Ramos (cell line): ENCODE measurements at regions not wholly inside any gene's neighbourhood (a gene's known extent, or its start where the extent isn't known, plus 50 kb on each side); places are given as distances from the start of the nearest gene placed in this dataset.

Source experiments
- in situ Hi-C: fragments of 300-500 bp; cut with MboI; formaldehyde crosslinking; loops from one replicate; pipeline ENCODE4 v1.14.3; 2022; ENCODE audit warnings: low sequenced_read_pairs; ENCODE audit not compliant: unreplicated experiment

DNA sequence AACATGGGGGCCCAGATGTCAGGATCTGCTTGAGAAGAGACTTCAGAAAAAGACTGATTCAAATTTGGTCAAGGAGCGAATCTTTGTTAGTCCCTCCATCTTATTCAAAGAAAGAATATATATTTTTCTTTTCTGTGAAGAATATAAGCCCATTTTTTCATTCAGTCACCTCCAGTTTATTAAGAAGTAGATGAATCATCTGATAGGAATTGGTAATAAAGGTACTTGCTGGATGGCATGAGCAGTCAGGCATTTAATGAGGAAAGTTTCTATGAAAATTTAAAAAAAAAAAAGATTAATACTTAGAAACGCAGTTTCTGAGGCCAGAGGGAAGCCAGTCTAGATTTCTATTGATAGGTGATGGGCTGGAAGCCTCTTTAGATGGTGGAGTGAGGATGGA lies 373.1 kb upstream of the SMC2 start:
- in situ Hi-C loops, result no loop called here

DNA sequence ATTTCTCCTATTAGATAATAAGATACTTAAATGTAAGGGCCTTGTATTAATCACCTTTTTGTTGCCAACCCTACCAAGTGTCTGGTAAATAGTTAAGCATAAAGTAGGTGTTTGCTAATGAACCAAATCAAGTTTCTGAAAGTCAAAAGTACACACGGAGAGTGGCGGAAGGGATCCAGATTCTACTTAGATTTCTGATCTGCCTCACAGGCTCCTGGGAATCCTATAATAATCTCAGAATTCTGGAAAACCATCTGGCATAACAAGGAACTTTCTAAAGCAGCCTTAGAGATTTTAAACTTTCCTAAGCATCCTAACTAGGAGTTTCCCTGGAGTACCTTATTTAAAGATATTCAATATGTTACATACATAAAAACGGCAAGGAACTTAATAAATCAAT lies 363.2 kb upstream of the SMC2 start:
- in situ Hi-C loops, result no loop called here

DNA sequence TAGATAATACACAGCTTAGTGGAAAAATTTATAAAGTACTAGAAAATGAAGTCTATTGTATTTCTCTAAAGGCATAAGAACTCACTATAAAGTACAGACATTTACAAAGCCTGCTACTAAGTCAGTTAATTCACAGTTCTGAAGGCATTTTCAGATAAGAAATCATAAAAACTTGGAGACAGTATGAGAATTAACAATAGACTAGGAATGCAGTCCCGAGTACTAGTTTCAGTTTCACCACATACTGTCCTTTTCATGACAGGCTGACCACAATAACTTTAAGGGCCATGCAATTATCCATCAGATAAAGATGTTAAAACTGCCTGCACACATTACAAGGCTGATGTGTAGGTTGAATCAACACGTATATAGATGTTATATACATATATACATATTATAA lies 362.6 kb upstream of the SMC2 start:
- in situ Hi-C loops, result no loop called here

DNA sequence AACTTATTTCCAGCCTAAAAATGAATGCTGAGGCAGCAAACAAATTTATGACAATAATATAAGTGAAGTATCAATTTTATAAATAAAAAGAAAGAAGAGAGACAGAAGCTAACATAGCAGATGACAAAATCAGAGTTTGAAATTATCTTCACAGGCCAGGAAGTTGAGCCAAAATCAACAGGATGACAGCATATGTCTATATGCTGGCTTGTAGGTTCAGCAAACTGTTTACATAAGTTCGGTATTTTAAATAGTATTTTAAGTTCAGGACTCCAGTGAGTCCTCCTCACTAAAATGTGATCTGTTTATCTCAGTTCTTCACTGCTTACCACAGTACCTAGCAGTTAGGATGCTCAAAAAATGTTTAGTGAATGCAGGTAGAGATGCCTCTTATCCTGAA lies 359.6 kb upstream of the SMC2 start:
- in situ Hi-C loops, result no loop called here

DNA sequence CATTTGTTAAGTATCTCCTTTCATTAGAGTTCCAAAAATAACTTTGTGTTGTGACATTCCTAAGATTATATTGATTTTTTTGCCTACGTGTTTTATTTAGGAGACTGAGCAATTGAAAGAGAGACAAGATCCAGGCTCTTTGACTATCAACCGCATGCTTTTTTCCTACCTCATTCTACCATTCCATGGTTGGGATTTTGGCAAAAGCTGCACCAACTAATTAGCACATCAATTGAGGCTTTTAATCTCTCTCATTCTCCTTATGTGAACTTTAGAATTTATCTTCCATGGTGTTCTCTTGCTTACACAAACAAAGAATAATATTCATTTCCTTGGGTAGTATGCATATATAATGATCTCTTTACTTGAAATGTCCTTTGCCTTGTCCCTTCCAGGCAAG lies 338.7 kb upstream of the SMC2 start:
- in situ Hi-C loops, result no loop called here

DNA sequence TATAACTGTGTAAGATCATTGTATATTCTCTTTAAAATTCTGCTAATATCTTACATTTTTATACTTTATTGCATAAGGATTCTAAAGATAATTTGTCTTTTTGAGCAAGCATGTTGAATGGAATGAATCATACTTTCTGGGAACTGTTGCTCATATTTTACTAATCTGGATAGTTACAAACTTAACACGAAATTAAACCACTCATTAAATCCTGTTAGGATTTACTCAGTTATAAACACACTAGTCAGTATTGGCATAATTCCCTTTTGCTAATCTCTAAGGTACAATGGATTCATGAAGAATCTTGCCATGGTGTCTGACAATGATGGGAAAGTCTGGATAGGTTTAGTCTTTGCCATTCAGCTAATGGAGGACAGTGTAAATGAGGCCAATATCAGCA lies 338.1 kb upstream of the SMC2 start:
- in situ Hi-C loops, result no loop called here

DNA sequence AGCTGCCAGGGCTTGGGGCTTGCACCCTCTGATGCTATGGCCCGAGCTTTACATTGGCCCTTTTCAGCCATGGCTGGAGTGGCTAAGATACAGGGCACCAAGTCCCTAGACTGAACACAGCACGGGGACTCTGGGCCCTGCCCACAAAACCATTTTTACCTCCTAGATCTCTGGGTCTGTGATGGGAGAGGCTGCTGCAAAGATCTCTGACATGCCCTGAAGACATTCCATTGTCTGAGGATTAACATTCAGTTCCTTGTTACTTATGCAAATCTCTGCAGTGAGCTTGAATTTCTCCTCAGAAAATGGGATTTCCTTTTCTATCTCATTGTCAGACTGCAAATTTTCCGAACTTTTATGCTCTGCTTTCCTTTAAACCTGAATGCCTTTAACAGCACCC lies 337.0 kb upstream of the SMC2 start:
- in situ Hi-C loops, result no loop called here

DNA sequence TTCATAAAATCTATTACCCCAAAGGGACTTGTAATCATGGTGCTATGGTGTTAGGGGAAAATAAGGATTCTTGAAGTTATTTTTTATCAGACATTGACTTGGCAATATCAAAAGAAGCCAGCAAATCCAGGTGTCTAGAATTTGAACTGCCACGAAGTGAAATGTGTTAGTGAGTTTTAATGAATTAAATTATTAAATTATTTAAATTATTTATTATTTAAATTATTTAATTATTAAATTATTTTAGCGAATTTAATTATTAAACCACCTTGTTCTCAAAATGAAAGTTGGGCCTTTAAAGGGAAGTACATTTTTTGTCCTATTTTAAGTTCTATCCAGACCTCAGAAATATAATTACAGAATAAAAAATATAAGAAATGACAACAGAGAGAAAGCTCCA lies 332.6 kb upstream of the SMC2 start:
- in situ Hi-C loops, result no loop called here

DNA sequence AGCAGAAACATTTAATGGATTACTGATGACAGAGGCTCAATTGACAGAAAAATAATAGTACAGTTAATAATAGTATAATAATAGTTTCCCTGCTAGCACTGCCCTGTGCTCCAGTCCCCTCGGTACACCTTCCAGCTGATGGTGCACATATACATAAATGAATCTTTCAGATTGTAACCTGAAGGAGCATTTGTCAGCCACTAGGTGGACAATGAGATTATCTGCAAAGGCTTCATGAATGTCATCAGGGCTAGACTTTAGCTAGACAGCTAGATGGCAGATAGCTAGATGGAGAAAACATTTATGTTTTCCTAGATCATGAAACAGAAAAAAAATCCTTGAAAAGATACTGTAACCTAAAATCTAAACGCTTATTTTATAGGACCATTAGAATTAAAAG lies 304.4 kb upstream of the SMC2 start:
- in situ Hi-C loops, result no loop called here

DNA sequence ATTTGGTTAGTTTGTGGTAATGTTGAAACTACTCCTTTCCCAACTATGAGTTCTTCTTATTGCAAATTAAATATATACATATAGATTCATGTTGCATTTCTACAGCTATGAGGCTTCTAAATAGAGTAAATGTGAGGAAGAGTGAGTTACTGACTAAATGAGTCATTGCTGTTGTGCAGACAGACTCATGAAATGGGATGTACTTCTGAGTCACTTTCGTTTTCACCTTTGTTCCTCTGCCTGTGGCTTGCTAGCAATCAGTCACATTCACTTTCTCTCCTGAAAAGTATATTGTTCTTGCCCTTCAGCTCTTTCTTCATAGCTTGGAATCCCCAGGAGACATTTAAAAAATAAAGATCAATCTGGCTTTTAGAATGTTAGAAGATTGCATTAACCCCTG lies 295.5 kb upstream of the SMC2 start:
- in situ Hi-C loops, result no loop called here

DNA sequence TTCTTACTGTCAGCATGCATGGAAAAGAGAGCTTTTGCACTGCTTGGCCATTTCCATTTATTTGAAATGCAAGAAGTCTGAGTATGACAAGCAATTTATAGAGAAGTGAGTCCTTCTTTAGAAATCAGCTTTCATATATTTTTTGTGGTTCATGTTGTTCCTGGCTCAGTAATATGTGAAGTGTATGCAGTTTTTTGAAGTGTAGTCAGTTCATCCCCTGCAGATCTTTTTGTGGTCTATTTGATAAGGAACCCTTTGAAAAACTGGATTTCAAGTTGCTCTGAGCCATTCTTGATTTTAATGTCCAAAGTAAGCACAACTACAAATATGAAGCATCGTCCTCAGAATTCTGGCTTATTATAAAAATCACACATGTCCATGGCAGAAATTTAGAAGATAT lies 294.1 kb upstream of the SMC2 start:
- in situ Hi-C loops, result no loop called here

DNA sequence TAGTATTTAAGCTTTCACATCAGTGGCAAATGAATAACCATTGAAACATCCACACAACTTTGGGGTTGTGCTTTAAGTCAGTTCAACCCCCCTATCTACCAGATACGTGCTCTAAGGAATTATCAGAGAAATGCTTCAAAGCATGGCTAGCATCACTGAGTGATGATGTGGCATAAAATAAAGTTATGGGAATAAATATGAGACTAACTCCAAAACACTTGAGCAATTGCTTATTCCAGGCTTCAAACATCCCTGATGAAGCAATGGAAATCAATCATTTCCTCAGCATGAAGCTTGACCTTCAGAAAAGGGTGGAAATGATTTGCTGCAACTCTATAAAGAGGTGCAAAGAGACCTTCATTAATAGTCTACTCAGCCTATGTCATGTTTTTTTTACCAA lies 292.0 kb upstream of the SMC2 start:
- in situ Hi-C loops, result no loop called here

DNA sequence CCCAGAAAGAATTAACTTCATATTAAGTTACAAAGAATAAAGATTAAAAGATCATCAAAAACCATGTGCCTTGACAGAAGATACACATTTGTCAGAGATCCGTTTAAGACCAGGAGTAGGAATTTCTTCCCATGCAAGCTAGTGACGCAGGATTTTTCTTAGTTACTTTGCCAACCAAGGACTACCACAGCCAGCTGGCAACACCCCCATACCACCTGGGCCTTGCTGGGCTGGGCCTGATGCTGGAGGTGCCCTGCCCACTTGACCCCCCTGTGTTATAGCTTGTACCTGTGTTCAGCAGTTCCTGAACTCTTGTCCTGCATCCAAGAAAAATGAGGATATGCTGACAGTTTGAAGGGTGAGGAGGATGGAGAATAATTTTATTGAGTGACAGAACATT lies 290.9 kb upstream of the SMC2 start:
- in situ Hi-C loops, result no loop called here

DNA sequence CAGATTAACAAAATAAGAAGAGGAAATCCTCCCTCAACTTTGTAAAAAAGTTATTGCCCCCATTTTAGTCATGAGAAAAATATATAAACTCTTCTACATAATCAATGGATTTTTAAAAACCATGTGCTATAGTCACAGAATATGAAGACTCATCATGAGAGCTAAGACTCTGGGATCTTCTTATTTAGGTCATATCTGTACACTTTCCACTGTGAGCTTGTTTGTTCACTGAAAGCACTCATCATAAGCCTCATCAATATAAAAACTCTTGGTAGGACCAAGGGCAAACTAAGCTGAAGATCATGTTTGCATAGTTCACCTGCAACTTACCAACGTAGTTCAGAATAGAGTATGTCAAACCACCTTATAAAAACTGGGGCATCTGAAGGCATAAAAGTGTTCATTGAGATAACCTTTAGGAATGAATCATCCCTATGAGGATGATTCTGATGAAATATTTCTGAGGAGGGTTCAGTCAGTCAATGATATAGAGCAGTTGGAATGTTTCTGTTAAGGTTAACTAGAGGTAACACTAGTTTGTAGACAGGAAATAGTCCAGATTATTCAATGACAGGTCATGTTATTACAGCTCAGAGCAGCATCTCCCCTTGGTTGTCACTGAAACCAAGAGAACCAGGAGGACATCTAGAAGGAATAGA lies 289.9 kb upstream of the SMC2 start:
- in situ Hi-C loops, result no loop called here

DNA sequence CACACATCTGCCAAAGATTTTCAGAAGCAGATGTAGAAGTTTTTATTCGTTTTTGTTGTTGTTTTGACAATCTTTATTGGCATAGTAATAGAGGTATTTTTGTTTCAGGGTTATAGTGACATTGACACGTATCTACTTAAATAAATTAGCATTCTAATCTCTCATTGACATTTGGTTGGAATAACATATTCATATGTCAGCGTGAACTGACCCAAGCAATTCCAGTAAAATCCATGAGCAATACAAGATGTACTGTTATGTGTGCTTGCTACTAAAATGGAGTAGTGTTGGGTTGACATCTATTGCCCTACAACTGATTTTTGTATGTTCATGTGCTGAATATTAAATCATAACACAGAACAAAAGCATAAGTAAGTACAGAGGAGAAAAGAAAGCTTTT lies 284.4 kb upstream of the SMC2 start:
- in situ Hi-C loops, result no loop called here

DNA sequence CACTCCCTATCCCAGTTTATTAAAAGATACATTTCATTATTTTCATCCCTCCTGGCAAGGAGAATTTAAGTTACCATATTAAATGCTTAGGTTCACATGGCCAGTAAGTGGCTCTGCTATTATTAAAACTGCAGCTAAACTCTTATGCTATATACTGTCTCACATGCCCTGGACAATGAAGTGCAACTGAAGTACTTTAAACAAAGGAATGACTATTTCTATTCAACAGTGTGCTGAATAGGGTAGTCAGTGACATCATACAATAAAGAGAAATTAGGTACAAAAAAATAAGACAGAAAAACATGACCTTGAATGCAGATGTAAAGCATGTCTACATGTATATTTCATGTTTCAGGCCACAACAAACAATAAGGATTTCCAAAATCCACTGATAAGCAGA lies 282.6 kb upstream of the SMC2 start:
- in situ Hi-C loops, result no loop called here

DNA sequence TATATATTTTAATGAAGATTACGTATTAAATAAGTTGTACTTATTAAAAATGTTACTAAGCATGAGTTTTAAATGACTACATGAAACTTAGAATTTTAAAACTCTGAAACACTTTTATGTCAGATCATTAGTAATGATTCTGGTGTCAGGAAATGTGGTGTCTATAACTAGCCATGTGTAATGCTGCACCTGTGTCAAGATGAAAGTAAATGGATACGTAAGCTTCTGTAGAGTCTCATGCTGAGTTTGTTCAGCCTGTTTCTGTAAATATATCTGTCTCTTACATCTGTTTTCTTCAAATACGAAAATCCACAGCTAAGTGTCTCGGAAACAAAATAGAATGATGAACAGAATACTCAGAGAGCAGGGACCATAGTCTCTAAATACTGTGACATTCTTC lies 278.0 kb upstream of the SMC2 start:
- in situ Hi-C loops, result no loop called here

DNA sequence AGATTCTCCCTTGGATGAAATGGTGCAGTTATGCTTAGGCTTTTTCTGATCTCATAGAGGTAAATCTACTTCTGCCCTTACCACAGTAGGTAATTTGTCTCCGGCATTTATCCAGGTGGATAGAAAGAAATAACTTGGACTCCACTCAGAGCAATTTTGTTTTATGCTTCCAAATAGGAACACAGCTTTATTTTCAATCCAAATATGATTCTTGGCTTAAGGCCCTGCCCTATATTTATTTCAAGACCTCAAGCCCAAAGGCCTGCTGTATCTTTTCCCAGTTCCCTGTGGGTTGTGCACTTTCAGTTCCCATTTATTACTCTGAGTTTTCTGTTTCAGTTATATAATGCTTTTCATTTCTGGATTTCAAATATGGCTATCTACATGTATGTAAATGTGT lies 274.2 kb upstream of the SMC2 start:
- in situ Hi-C loops, result no loop called here

DNA sequence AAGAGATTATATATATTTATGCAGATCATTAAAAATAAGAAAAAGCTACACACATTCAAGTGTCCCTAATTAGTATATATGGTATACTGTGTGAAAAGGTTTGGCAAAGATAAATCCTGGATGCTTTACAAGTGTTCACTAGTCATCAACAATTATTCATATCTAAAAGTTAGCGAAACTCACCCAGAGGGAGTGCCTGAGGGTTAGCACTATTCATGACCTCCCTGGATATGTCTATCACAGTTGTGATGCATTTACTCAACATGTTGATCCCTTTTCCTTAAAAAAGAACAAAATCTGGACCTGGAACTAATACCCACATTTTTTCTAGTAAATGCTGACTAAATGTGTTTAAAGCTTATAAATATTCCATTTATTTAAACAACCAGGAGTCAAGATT lies 273.0 kb upstream of the SMC2 start:
- in situ Hi-C loops, result no loop called here

DNA sequence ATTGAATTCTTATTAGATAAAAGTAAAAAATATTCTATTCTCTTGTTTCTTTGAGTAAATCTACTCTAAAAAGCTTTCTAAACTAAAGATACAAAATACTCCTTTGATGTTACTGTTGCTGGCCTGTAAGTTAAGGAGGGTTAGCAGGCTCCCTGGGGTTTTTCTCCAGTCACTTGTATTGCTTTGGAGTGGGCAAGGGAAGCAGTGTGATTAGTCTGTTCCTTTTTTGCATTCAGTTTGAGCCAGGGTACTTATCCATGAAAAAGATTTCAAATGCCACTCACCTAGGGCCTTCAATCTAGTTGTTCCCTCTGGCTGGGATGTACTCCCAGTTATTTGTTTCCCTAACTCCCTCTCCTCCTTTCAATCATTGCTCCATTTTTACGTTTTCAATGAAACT lies 256.2 kb upstream of the SMC2 start:
- in situ Hi-C loops, result no loop called here

DNA sequence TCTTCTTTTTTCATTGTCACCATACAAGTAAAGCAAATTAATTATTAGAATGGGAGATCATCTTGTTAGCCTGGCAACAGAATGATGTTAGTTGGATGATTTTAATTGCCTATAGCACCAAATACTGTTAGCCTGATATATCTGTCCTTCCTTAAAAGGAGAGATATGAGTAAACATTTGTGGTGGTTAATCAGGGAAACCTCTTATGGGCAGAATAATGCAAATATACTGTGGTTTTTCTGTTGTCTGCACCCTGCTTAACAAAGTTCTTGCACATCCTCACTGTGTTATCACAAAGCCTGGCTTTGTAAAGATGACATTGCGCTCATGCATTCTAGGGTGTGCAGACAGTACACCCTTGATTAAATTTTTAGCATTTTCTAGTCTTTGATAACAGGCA lies 254.9 kb upstream of the SMC2 start:
- in situ Hi-C loops, result no loop called here

DNA sequence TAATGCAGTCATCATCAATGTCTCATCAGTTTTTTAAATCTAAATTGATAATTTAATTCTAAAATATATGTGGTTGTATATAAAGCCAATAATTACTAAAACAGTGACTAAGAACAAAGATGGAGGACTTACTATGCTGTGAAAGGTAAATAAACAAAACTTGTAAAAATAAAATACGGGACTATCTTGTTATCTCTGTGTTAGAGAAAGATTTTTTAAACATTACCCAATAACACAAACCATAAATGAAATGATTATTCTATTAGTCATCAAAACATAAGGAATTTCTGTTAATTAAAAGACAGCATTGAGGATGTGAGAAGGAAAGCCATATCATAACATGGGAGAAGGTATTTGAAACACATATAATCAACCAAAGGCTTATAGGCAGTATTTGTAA lies 226.2 kb upstream of the SMC2 start:
- in situ Hi-C loops, result no loop called here

DNA sequence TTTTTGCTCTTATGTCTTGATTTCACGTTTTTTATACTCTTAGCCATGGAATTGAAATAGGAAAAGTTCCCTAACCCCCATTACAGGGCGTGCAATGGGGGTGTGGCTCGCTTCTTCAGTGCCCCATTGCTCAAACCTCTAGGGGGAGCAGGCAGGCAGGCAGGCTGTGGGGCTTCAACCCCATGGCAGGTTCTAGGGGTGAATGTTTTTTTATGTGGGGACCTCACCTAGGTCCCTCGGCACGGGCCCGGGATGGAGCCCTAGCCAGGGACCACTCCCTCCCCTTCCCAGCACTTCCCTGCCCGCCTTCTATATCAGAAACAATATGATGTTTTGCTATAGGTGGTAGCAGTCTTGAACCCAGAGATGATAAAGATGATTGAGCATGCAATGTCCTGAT lies 221.3 kb upstream of the SMC2 start:
- in situ Hi-C loops, result no loop called here
